ENCODE measurements at regions not wholly inside any gene's neighbourhood (a gene's known extent, or its start where the extent isn't known, plus 50 kb on each side); places are given as distances from the start of the nearest gene placed in this dataset.

DNA sequence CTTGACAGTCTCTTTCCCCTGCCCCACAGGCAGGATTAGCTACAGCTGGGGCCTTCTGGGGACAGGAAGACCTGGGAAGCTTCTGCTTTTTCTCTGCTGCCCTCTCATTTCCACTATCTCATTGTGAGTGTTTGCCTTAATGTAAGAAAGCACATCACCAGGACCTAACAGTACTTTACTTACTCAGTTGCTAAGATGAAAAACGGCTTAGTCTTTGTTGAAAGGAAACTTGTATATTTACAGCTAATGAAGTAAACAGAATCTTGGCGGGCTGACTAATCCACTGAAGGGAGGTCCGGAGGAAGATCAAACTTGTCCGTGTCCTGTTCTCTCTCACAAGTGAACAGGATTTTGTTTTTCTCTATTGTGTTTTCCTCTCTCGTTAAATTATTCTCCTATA is 128.6 kb downstream of the SOD2 start:
- intact Hi-C loops (cut with DNase I; ENCODE audit: low total_unique reads): no loop called here
- Histone ChIP-seq H3K4me1 (peaks cover 0 to 5% of the 10 kb centered on the region in 2 donors), H3K27ac (no peak overlapping the region), H3K9me3 (no peaks in the 10 kb centered on the region), H3K36me3 (no peaks in the 10 kb centered on the region), H3K27me3 (no peaks in the 10 kb centered on the region), H3K4me3 (no peak overlapping the region)
- TF ChIP-seq POLR2A (IDR thresholded peaks at IDR 0.05) (no peak), CTCF (IDR thresholded peaks at IDR 0.05) (no peak)
- DNase-seq: no peak

DNA sequence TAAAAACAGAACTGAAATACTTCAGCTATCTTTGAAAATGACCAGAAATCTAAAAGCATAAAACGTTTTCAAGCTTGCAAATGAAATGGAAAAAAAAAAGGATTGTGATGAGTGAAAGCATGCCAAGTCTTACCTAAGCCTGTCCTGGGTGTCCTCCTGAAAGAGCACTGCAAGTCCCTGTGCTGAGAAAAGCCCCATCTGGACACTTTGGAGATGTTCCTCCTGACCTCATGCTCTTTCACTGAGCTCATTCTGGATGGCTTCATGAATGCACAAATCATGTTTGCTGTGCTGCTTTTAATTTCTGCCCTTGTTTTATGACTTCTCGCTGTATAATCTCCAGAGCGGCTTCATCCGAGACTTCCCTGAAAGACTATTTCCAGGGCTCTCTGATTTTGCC is 136.0 kb downstream of the SOD2 start:
- DNase-seq: peak; percentile 27 to 31

GRCh38 chr6:159555082-159555875 is 137.8 kb downstream of the SOD2 start:
- Histone ChIP-seq H3K9me3 (no peaks in the 10 kb centered on the region), H3K27ac (no peak overlapping the region), H3K36me3 (no peaks in the 10 kb centered on the region), H3K4me3 (no peak overlapping the region), H3K27me3 (no peaks in the 10 kb centered on the region), H3K4me1 (no peaks in the 10 kb centered on the region)
- intact Hi-C loops (cut with DNase I; ENCODE audit: low total_unique reads): no loop called here
- TF ChIP-seq CTCF (IDR thresholded peaks at IDR 0.05) (no peak), POLR2A (IDR thresholded peaks at IDR 0.05) (no peak)
- no peak for DNase-seq

More for the DNA sequence above, 136.0 kb downstream of the SOD2 start:
- Histone ChIP-seq H3K9me3 (no peaks in the 10 kb centered on the region), H3K27ac (no peak overlapping the region), H3K27me3 (no peaks in the 10 kb centered on the region), H3K36me3 (no peaks in the 10 kb centered on the region), H3K4me3 (no peak overlapping the region), H3K4me1 (no peaks in the 10 kb centered on the region)
- intact Hi-C loops (cut with DNase I; ENCODE audit: low total_unique reads): no loop called here
- TF ChIP-seq CTCF (IDR thresholded peaks at IDR 0.05) (no peak), POLR2A (IDR thresholded peaks at IDR 0.05) (no peak)

DNA sequence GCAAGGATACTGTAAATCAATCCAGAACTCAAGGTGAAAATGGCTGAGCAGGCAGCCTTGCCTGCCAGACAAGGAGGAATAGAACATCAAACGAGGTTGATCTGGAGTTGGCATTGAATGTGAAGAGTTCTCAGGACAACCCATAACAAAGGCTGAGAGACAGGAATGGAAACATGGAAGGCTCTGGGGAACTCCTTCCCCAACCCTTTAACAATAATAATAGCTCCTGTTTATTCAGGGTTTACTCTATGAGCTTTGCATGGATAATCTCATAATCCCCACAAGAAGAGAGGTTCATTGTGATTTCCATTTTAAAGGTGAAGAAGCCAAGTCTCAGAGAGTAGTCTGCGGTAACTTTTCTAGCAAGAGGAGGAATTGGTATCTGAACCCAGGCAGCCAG is 151.7 kb downstream of the SOD2 start:
- Histone ChIP-seq H3K4me1 (no peaks in the 10 kb centered on the region), H3K27ac (no peak overlapping the region), H3K27me3 (no peaks in the 10 kb centered on the region), H3K36me3 (no peaks in the 10 kb centered on the region), H3K4me3 (no peak overlapping the region), H3K9me3 (no peaks in the 10 kb centered on the region)
- DNase-seq: no peak
- intact Hi-C loops (cut with DNase I; ENCODE audit: low total_unique reads): no loop called here
- no peak for TF ChIP-seq CTCF (IDR thresholded peaks at IDR 0.05)
- TF ChIP-seq POLR2A (IDR thresholded peaks at IDR 0.05): no peak

DNA sequence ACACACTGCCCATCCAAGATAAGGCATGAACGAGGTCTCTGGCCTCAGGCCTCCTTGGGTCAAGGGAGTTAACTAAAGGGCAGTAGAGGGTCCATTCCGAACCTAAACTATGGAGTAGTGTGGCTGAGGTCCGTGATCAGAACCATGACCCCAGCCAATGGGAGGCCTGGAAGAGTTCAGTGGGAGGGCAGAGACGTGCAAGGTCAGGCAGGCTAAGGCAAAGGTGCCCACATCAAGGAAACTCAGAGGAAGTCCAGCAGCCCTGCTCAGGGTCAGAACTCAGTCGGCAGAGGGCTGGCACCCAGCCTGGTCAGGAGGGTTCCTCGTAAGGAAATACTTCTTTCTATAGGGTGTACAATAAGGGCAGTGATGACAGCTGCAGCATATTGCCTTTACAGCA is 152.2 kb downstream of the SOD2 start:
- Histone ChIP-seq H3K27ac (no peak overlapping the region), H3K4me3 (no peak overlapping the region), H3K9me3 (no peaks in the 10 kb centered on the region), H3K36me3 (no peaks in the 10 kb centered on the region), H3K4me1 (no peaks in the 10 kb centered on the region), H3K27me3 (no peaks in the 10 kb centered on the region)
- intact Hi-C loops (cut with DNase I; ENCODE audit: low total_unique reads): no loop called here
- TF ChIP-seq POLR2A (IDR thresholded peaks at IDR 0.05) (no peak), CTCF (IDR thresholded peaks at IDR 0.05) (no peak)
- DNase-seq: no peak
